ENCODE measurements at regions not wholly inside any gene's neighbourhood (a gene's known extent, or its start where the extent isn't known, plus 50 kb on each side); places are given as distances from the start of the nearest gene placed in this dataset.

DNA sequence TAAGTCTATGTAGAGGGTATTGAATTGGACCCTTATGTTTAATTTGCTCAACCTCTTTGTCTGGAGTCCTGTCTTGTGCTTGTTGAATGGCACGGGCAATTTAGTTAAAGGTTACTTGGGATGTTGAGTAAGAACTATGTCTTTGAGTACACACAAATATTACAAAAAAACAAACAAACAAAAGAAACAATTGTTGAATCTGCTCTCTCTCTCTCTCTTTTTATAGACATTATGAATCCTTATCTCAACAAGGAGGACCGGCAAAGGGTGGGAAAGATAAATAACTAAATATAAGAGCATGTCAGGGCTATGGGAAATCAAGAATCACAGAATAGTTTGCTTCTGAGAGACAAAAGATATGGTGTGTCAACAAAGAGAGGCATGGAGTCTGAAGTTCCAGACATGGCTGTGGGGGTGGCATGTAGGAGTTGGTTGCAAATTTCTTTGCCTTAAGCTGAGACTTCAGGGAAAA is 608.6 kb downstream of the UTRN start:
- Histone ChIP-seq H3K4me3 (ENCODE audit: insufficient read depth, low read depth, low read length, poor library complexity, severe bottlenecking) (no peak overlapping the region), H3K9me3 (ENCODE audit: control insufficient read depth, low read length) (no peaks in the 10 kb centered on the region), H3K27me3 (replicated peaks; ENCODE audit: control insufficient read depth, insufficient read depth, low read length, poor library complexity, severe bottlenecking) (no peaks in the 10 kb centered on the region), H3K36me3 (ENCODE audit: control insufficient read depth, insufficient read depth, low read length) (no peaks in the 10 kb centered on the region), H3K4me1 (ENCODE audit: control insufficient read depth, insufficient read depth, low read length, poor library complexity, severe bottlenecking) (no peaks in the 10 kb centered on the region), H3K27ac (ENCODE audit: insufficient read depth, low read length, poor library complexity, severe bottlenecking) (no peak overlapping the region)
- no peak for DNase-seq

- Histone ChIP-seq H3K27ac (ENCODE audit: insufficient read depth, low read length, poor library complexity, severe bottlenecking) (no peak overlapping the region), H3K36me3 (ENCODE audit: control insufficient read depth, insufficient read depth, low read length) (no peaks in the 10 kb centered on the region), H3K27me3 (replicated peaks; ENCODE audit: control insufficient read depth, insufficient read depth, low read length, poor library complexity, severe bottlenecking) (no peaks in the 10 kb centered on the region), H3K4me1 (ENCODE audit: control insufficient read depth, insufficient read depth, low read length, poor library complexity, severe bottlenecking) (no peaks in the 10 kb centered on the region), H3K4me3 (ENCODE audit: insufficient read depth, low read depth, low read length, poor library complexity, severe bottlenecking) (no peak overlapping the region), H3K9me3 (ENCODE audit: control insufficient read depth, low read length) (no peaks in the 10 kb centered on the region)
- no peak for DNase-seq
Observed at GRCh38 chr6:144894240-144894639, 609.1 kb downstream of the UTRN start.

DNA sequence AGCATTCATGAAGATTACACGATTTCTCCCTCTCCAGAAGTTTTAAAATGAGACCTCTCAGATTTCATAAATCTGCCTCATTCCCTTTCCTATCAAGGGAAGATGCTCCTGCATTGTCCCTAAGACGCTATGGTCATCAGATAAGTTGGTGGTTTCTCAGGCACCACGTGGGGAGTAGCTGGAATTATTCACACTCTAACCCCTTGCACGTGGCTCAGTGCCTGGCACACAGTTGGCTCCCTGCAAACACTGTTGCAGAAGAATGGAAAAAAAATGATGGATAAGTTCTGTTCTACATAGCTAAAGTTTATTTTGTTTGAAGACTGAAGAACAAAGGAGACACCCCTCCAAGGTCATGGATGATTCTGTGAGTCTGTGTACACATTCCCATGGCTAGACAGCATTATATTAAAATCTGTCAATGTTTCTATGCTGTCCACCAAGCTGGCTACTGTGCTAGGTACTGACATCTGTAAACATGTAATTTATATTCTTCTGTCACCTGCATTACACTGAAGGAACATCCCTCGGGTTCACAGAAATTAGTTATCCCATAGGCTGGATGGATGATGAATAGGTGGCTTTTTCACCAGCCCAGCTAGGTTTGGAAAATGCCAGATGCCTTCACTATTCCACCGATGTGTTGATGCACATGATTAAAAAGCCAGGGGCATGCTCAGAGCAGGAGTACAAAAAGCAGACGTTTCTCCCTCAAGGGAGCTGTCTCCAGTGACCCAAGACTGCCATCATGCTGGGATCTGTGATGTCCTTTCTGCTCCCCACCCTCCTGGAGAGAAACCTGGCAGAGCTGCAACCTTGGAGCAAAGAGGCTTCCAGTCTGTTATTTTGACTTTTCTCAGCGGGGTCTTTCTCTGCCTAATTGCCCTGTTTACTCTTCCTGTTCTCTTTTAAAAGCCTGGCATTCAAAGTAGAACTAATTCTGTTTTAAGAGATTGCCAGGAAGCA is 610.5 kb downstream of the UTRN start:
- no peak for DNase-seq
- Histone ChIP-seq H3K27me3 (replicated peaks; ENCODE audit: control insufficient read depth, insufficient read depth, low read length, poor library complexity, severe bottlenecking) (no peaks in the 10 kb centered on the region), H3K36me3 (ENCODE audit: control insufficient read depth, insufficient read depth, low read length) (no peaks in the 10 kb centered on the region), H3K27ac (ENCODE audit: insufficient read depth, low read length, poor library complexity, severe bottlenecking) (no peak overlapping the region), H3K4me3 (ENCODE audit: insufficient read depth, low read depth, low read length, poor library complexity, severe bottlenecking) (no peak overlapping the region), H3K9me3 (ENCODE audit: control insufficient read depth, low read length) (no peaks in the 10 kb centered on the region), H3K4me1 (ENCODE audit: control insufficient read depth, insufficient read depth, low read length, poor library complexity, severe bottlenecking) (no peaks in the 10 kb centered on the region)

GRCh38 chr6:144896289-144896688 is 611.2 kb downstream of the UTRN start:
- no peaks in the 10 kb centered on the region for H3K9me3 ChIP-seq (ENCODE audit: control insufficient read depth, low read length)
- H3K4me3 ChIP-seq (ENCODE audit: insufficient read depth, low read depth, low read length, poor library complexity, severe bottlenecking) = no peak overlapping the region
- no peak for DNase-seq
- H3K27me3 ChIP-seq (replicated peaks; ENCODE audit: control insufficient read depth, insufficient read depth, low read length, poor library complexity, severe bottlenecking) = no peaks in the 10 kb centered on the region
- H3K36me3 ChIP-seq (ENCODE audit: control insufficient read depth, insufficient read depth, low read length) = no peaks in the 10 kb centered on the region
- no peak overlapping the region for H3K27ac ChIP-seq (ENCODE audit: insufficient read depth, low read length, poor library complexity, severe bottlenecking)
- no peaks in the 10 kb centered on the region for H3K4me1 ChIP-seq (ENCODE audit: control insufficient read depth, insufficient read depth, low read length, poor library complexity, severe bottlenecking)

DNA sequence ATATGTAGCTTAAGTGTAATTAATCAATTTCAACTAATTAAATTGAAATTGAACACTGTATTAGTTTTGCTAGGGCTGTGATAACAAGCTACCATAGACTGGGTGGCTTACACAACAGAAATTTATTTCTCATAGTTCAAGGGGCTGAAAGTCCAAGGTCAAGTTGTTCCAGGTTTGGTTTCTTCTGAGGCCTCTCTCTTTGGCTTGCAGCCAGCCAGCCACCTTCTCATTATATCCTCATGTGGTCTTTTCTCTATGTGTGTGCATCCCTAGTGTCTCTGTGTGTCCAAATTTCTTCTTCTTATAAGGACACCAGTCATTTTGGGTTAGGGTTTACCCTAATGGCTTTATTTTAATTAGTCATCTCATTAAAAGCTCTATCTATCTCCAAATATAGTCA is 611.7 kb downstream of the UTRN start:
- no peak for DNase-seq
- H3K27me3 ChIP-seq (replicated peaks; ENCODE audit: control insufficient read depth, insufficient read depth, low read length, poor library complexity, severe bottlenecking) = no peaks in the 10 kb centered on the region
- no peaks in the 10 kb centered on the region for H3K4me1 ChIP-seq (ENCODE audit: control insufficient read depth, insufficient read depth, low read length, poor library complexity, severe bottlenecking)
- no peaks in the 10 kb centered on the region for H3K9me3 ChIP-seq (ENCODE audit: control insufficient read depth, low read length)
- no peak overlapping the region for H3K27ac ChIP-seq (ENCODE audit: insufficient read depth, low read length, poor library complexity, severe bottlenecking)
- H3K36me3 ChIP-seq (ENCODE audit: control insufficient read depth, insufficient read depth, low read length) = no peaks in the 10 kb centered on the region
- H3K4me3 ChIP-seq (ENCODE audit: insufficient read depth, low read depth, low read length, poor library complexity, severe bottlenecking) = no peak overlapping the region

- Histone ChIP-seq H3K27ac (ENCODE audit: insufficient read depth, low read length, poor library complexity, severe bottlenecking) (no peak overlapping the region), H3K27me3 (replicated peaks; ENCODE audit: control insufficient read depth, insufficient read depth, low read length, poor library complexity, severe bottlenecking) (no peaks in the 10 kb centered on the region), H3K4me3 (ENCODE audit: insufficient read depth, low read depth, low read length, poor library complexity, severe bottlenecking) (no peak overlapping the region), H3K4me1 (ENCODE audit: control insufficient read depth, insufficient read depth, low read length, poor library complexity, severe bottlenecking) (no peaks in the 10 kb centered on the region), H3K9me3 (ENCODE audit: control insufficient read depth, low read length) (no peaks in the 10 kb centered on the region), H3K36me3 (ENCODE audit: control insufficient read depth, insufficient read depth, low read length) (no peaks in the 10 kb centered on the region)
- no peak for DNase-seq
Observed at GRCh38 chr6:144897441-144897921, 612.3 kb downstream of the UTRN start.

DNA sequence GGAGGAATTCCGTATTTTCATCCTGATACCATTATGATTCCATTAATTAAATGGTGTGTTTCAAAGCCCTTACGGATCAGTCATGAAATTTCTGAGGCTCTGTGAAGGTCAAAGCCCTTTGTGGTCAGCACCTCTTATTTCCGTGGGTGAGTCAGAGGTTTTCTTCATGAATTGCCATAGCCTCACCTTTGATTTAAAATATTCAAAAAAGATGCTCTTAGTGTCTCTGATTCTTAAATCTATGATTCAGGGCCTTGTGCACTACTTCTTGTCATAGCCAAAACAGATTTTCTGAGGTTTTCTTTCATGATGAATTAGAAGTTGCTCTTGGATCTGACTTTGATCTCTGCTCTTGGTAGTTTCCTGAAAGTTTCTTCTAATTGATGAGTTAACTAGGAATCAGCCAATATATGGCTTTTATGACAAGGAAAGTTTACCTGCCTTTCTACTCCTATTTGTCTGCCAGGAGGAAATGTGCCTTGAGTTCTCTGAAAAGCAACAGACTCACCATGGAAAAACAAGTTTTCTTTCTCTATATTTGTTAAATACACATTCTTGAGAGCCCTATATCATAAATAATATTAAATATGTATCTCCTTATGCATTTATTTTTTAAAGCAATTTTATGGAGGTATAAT is 613.0 kb downstream of the UTRN start:
- Histone ChIP-seq H3K27ac (ENCODE audit: insufficient read depth, low read length, poor library complexity, severe bottlenecking) (no peak overlapping the region), H3K4me3 (ENCODE audit: insufficient read depth, low read depth, low read length, poor library complexity, severe bottlenecking) (no peak overlapping the region), H3K4me1 (ENCODE audit: control insufficient read depth, insufficient read depth, low read length, poor library complexity, severe bottlenecking) (no peaks in the 10 kb centered on the region), H3K9me3 (ENCODE audit: control insufficient read depth, low read length) (no peaks in the 10 kb centered on the region), H3K27me3 (replicated peaks; ENCODE audit: control insufficient read depth, insufficient read depth, low read length, poor library complexity, severe bottlenecking) (no peaks in the 10 kb centered on the region), H3K36me3 (ENCODE audit: control insufficient read depth, insufficient read depth, low read length) (no peaks in the 10 kb centered on the region)
- no peak for DNase-seq

DNA sequence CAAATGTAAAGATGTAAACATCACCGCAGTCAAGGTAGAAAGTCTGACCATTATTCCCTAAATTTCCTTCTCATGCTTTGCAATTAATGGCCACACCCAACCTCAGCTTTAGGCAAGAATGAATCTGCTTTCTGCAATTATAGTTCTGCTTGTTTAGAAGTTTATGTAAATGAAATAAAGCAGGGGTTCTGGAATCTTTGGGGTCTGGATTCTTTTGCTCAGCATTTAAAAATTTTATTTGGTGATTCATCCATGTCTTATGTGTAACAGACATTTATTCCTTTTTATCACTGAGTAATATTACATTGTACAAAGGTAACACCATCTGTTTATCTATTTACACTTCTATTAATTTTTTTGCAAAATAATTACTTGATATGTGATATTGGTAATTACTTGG is 613.6 kb downstream of the UTRN start:
- Histone ChIP-seq H3K36me3 (ENCODE audit: control insufficient read depth, insufficient read depth, low read length) (no peaks in the 10 kb centered on the region), H3K9me3 (ENCODE audit: control insufficient read depth, low read length) (no peaks in the 10 kb centered on the region), H3K27me3 (replicated peaks; ENCODE audit: control insufficient read depth, insufficient read depth, low read length, poor library complexity, severe bottlenecking) (no peaks in the 10 kb centered on the region), H3K4me3 (ENCODE audit: insufficient read depth, low read depth, low read length, poor library complexity, severe bottlenecking) (no peak overlapping the region), H3K27ac (ENCODE audit: insufficient read depth, low read length, poor library complexity, severe bottlenecking) (no peak overlapping the region), H3K4me1 (ENCODE audit: control insufficient read depth, insufficient read depth, low read length, poor library complexity, severe bottlenecking) (no peaks in the 10 kb centered on the region)
- DNase-seq = no peak

DNA sequence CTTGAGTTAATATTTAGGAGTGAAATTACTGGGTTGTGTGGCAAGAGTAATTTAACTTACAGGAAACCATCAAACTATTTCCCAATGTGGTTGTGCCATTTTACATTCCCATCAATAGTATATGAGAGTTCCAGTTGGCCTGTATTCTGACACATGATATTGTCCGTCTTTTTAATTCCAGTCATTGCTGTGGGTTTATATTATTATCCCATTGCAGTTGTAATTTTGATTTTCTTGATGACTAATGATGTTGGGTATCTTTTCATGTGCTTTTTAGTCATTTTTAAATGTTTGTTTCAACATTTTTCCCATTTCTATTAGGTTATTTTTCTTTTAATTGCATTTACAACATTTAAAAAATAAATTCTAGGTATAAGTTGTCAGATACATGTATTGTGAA is 614.0 kb downstream of the UTRN start:
- H3K9me3 ChIP-seq (ENCODE audit: control insufficient read depth, low read length) = no peaks in the 10 kb centered on the region
- H3K27ac ChIP-seq (ENCODE audit: insufficient read depth, low read length, poor library complexity, severe bottlenecking) = no peak overlapping the region
- DNase-seq = no peak
- H3K36me3 ChIP-seq (ENCODE audit: control insufficient read depth, insufficient read depth, low read length) = no peaks in the 10 kb centered on the region
- H3K27me3 ChIP-seq (replicated peaks; ENCODE audit: control insufficient read depth, insufficient read depth, low read length, poor library complexity, severe bottlenecking) = no peaks in the 10 kb centered on the region
- H3K4me1 ChIP-seq (ENCODE audit: control insufficient read depth, insufficient read depth, low read length, poor library complexity, severe bottlenecking) = no peaks in the 10 kb centered on the region
- H3K4me3 ChIP-seq (ENCODE audit: insufficient read depth, low read depth, low read length, poor library complexity, severe bottlenecking) = no peak overlapping the region

GRCh38 chr6:144901412-144901811 is 616.3 kb downstream of the UTRN start:
- Histone ChIP-seq H3K4me3 (ENCODE audit: insufficient read depth, low read depth, low read length, poor library complexity, severe bottlenecking) (no peak overlapping the region), H3K27ac (ENCODE audit: insufficient read depth, low read length, poor library complexity, severe bottlenecking) (no peak overlapping the region), H3K4me1 (ENCODE audit: control insufficient read depth, insufficient read depth, low read length, poor library complexity, severe bottlenecking) (no peaks in the 10 kb centered on the region), H3K36me3 (ENCODE audit: control insufficient read depth, insufficient read depth, low read length) (no peaks in the 10 kb centered on the region), H3K27me3 (replicated peaks; ENCODE audit: control insufficient read depth, insufficient read depth, low read length, poor library complexity, severe bottlenecking) (no peaks in the 10 kb centered on the region), H3K9me3 (ENCODE audit: control insufficient read depth, low read length) (no peaks in the 10 kb centered on the region)
- DNase-seq = no peak

All from effector memory CD4-positive, alpha-beta T cell (primary cell).